ENCODE measurements at regions not wholly inside any gene's neighbourhood (a gene's known extent, or its start where the extent isn't known, plus 50 kb on each side); places are given as distances from the start of the nearest gene placed in this dataset.

DNA sequence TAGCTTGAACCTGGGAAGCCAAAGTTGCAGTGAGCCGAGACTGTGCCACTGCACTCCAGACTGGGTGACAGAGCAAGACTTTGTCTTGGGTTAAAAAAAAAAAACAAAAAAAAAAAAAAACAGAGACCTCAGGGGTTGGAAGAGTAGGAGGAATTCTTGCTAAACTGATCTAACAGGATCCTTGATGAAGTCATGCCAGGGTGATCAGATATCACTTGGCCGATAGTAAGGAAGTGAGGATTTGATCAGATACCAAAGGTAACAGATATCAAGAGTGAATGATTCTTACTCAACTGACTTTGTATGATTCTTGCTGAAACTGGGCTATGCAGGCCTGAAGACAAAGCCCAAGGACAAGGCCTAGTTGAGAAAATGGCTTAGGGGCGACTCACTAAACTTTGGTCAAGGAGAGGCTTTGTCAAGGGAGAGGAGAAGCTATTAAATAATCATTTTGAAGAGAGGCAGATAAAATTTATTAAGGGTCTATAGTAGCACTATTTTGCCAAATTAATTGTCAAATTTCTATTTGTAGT, 624.7 kb downstream of the UTRN start:
- no peak for FAIRE-seq
- no peak overlapping the region for H3K27ac ChIP-seq (ENCODE audit: extremely low read length, insufficient read depth, low read length)
- ChIA-PET POLR2A (no interaction called here), CTCF (ENCODE audit: low intra/inter-chr PET ratio, low total read pairs) (no interaction called here)
- H2AFZ ChIP-seq (ENCODE audit: low read length), result no peak overlapping the region
- H3K27me3 ChIP-seq (ENCODE audit: control insufficient read depth in 1 of 2, insufficient read depth in 2 of 2, low read length in 2 of 2), result no peaks in the 10 kb centered on the region
- no peak overlapping the region for H3K4me3 ChIP-seq (replicated peaks in 1 of 3; ENCODE audit: insufficient read depth in 1 of 3, low read depth in 2 of 3, low read length in 3 of 3)
- H4K20me1 ChIP-seq (ENCODE audit: insufficient read depth, low read length), result no peaks in the 10 kb centered on the region
- no peaks in the 10 kb centered on the region for H3K79me2 ChIP-seq (ENCODE audit: insufficient read depth, low read length)
- WGBS (ENCODE audit: low lambda C conversion rate), result 75% methylated on average over 3 of the region's 3 CpGs
- no peaks in the 10 kb centered on the region for H3K36me3 ChIP-seq (replicated peaks in 1 of 2; ENCODE audit: control insufficient read depth in 1 of 2, insufficient read depth in 2 of 2, low read length in 2 of 2)
- H3K4me2 ChIP-seq (ENCODE audit: low read depth, low read length), result no peak overlapping the region
- intact Hi-C loops (cut with micrococcal nuclease; ENCODE audit: unreplicated experiment), result no loop called here
- no peak for TF ChIP-seq CCDC6 (CRISPR knock-in tag; IDR thresholded peaks at IDR 0.05)
- no peak for TF ChIP-seq ELF3 (CRISPR knock-in tag; IDR thresholded peaks at IDR 0.05)
- TF ChIP-seq AKAP8 (CRISPR knock-in tag; IDR thresholded peaks at IDR 0.05), result no peak
- no peak for TF ChIP-seq ZBTB38 (CRISPR knock-in tag; IDR thresholded peaks at IDR 0.05)
- TF ChIP-seq ARID2 (CRISPR knock-in tag; IDR thresholded peaks at IDR 0.05; ENCODE audit: borderline replicate concordance), result no peak
- TF ChIP-seq KLF16 (CRISPR knock-in tag; IDR thresholded peaks at IDR 0.05), result no peak
- TF ChIP-seq, protein P1, sequence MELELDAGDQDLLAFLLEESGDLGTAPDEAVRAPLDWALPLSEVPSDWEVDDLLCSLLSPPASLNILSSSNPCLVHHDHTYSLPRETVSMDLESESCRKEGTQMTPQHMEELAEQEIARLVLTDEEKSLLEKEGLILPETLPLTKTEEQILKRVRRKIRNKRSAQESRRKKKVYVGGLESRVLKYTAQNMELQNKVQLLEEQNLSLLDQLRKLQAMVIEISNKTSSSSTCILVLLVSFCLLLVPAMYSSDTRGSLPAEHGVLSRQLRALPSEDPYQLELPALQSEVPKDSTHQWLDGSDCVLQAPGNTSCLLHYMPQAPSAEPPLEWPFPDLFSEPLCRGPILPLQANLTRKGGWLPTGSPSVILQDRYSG (CRISPR knock-in tag; IDR thresholded peaks at IDR 0.05), result no peak
- TF ChIP-seq FLYWCH1 (CRISPR knock-in tag; IDR thresholded peaks at IDR 0.05), result no peak
- TF ChIP-seq ZNF607 (CRISPR knock-in tag; IDR thresholded peaks at IDR 0.05; ENCODE audit: borderline replicate concordance), result no peak
- in situ Hi-C loops (cut with HindIII; ENCODE audit: extremely low pct_ligation_motif_present, low pct_unique_long_range_greater_than_20kb), result no loop called here
- no peak for DNase-seq (ENCODE audit: low spot score)
- no peak overlapping the region for H3K9ac ChIP-seq (ENCODE audit: insufficient read depth, low read depth, low read length)
- no peak for ATAC-seq
- BruUV-seq (replicated peaks), result no TSS peak
- H3K4me1 ChIP-seq (ENCODE audit: insufficient read depth, low read length), result no peaks in the 10 kb centered on the region
- no peaks in the 10 kb centered on the region for H3K9me3 ChIP-seq (ENCODE audit: low read length)

DNA sequence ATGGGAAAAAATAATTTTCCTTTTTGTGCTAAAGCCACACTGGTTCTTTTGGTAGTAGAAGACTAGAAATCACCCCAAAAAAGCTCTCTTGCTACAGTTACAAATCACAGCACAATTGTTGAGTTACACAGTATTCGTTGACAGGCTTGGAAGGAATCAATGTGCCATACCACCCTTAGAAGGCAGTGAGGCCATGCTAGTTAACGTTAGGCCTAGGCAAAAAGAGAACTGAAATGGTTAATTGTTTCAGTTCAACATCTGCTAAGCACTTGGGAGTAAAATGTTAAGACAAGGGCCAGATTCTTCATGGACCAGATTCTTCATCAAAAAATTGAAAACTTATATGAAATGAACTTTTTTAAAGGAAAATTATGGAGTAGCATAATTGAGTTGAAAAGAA, 626.2 kb downstream of the UTRN start:
- BruUV-seq (replicated peaks), result no TSS peak
- in situ Hi-C loops (cut with HindIII; ENCODE audit: extremely low pct_ligation_motif_present, low pct_unique_long_range_greater_than_20kb), result no loop called here
- FAIRE-seq, result no peak
- no peak for TF ChIP-seq TCF7 (IDR thresholded peaks at IDR 0.05; ENCODE audit: low read depth)
- TF ChIP-seq HNRNPL (IDR thresholded peaks at IDR 0.05; ENCODE audit: low read depth, low read length), result no peak
- no peak for TF ChIP-seq GATAD2A (CRISPR knock-in tag; IDR thresholded peaks at IDR 0.05)
- no peak for TF ChIP-seq POGZ (CRISPR knock-in tag; IDR thresholded peaks at IDR 0.05)
- TF ChIP-seq, protein P2, sequence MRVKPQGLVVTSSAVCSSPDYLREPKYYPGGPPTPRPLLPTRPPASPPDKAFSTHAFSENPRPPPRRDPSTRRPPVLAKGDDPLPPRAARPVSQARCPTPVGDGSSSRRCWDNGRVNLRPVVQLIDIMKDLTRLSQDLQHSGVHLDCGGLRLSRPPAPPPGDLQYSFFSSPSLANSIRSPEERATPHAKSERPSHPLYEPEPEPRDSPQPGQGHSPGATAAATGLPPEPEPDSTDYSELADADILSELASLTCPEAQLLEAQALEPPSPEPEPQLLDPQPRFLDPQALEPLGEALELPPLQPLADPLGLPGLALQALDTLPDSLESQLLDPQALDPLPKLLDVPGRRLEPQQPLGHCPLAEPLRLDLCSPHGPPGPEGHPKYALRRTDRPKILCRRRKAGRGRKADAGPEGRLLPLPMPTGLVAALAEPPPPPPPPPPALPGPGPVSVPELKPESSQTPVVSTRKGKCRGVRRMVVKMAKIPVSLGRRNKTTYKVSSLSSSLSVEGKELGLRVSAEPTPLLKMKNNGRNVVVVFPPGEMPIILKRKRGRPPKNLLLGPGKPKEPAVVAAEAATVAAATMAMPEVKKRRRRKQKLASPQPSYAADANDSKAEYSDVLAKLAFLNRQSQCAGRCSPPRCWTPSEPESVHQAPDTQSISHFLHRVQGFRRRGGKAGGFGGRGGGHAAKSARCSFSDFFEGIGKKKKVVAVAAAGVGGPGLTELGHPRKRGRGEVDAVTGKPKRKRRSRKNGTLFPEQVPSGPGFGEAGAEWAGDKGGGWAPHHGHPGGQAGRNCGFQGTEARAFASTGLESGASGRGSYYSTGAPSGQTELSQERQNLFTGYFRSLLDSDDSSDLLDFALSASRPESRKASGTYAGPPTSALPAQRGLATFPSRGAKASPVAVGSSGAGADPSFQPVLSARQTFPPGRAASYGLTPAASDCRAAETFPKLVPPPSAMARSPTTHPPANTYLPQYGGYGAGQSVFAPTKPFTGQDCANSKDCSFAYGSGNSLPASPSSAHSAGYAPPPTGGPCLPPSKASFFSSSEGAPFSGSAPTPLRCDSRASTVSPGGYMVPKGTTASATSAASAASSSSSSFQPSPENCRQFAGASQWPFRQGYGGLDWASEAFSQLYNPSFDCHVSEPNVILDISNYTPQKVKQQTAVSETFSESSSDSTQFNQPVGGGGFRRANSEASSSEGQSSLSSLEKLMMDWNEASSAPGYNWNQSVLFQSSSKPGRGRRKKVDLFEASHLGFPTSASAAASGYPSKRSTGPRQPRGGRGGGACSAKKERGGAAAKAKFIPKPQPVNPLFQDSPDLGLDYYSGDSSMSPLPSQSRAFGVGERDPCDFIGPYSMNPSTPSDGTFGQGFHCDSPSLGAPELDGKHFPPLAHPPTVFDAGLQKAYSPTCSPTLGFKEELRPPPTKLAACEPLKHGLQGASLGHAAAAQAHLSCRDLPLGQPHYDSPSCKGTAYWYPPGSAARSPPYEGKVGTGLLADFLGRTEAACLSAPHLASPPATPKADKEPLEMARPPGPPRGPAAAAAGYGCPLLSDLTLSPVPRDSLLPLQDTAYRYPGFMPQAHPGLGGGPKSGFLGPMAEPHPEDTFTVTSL (CRISPR knock-in tag; IDR thresholded peaks at IDR 0.05; ENCODE audit: borderline replicate concordance), result no peak
- no peak for TF ChIP-seq MYNN (CRISPR knock-in tag; IDR thresholded peaks at IDR 0.05; ENCODE audit: low read depth)

More for the DNA sequence above, 626.2 kb downstream of the UTRN start:
- H3K4me3 ChIP-seq (replicated peaks in 1 of 3; ENCODE audit: insufficient read depth in 1 of 3, low read depth in 2 of 3, low read length in 3 of 3), result no peak overlapping the region
- CTCF ChIA-PET (ENCODE audit: low intra/inter-chr PET ratio, low total read pairs), result no interaction called here
- no peak overlapping the region for H2AFZ ChIP-seq (ENCODE audit: low read length)
- no peak overlapping the region for H3K9ac ChIP-seq (ENCODE audit: insufficient read depth, low read depth, low read length)
- no peak for ATAC-seq
- H3K79me2 ChIP-seq (ENCODE audit: insufficient read depth, low read length), result no peaks in the 10 kb centered on the region
- WGBS (ENCODE audit: low lambda C conversion rate), result 2% methylated on average over 2 of the region's 2 CpGs
- H3K36me3 ChIP-seq (replicated peaks in 1 of 2; ENCODE audit: control insufficient read depth in 1 of 2, insufficient read depth in 2 of 2, low read length in 2 of 2), result no peaks in the 10 kb centered on the region
- H4K20me1 ChIP-seq (ENCODE audit: insufficient read depth, low read length), result no peaks in the 10 kb centered on the region
- no peak overlapping the region for H3K4me2 ChIP-seq (ENCODE audit: low read depth, low read length)
- H3K4me1 ChIP-seq (ENCODE audit: insufficient read depth, low read length), result no peaks in the 10 kb centered on the region
- intact Hi-C loops (cut with micrococcal nuclease; ENCODE audit: unreplicated experiment), result no loop called here
- no peak for DNase-seq (ENCODE audit: low spot score)
- H3K9me3 ChIP-seq (ENCODE audit: low read length), result no peaks in the 10 kb centered on the region
- no peaks in the 10 kb centered on the region for H3K27me3 ChIP-seq (ENCODE audit: control insufficient read depth in 1 of 2, insufficient read depth in 2 of 2, low read length in 2 of 2)
- POLR2A ChIA-PET, result no interaction called here
- H3K27ac ChIP-seq (ENCODE audit: extremely low read length, insufficient read depth, low read length), result no peak overlapping the region

Measured in HepG2 (cell line).